Heart left ventricle (tissue), 16 donors: ENCODE measurements at regions not wholly inside any gene's neighbourhood (a gene's known extent, or its start where the extent isn't known, plus 50 kb on each side); places are given as distances from the start of the nearest gene placed in this dataset.

Experiments
- ATAC-seq, 4 donors: fragments of 200-7000 bp; cut with Tn5 transposase; one replicate each; pipeline ENCODE4 v1.9.1; 2020 to 2022; ENCODE audit warnings: moderate library complexity in 4 of 4, mild to moderate bottlenecking in 3 of 4, moderate number of reproducible peaks in 1 of 4
- DNase-seq, 5 donors: peaks; one replicate each; pipeline ENCODE4 v3.0.0-alpha.2; 2020
- H3K27ac ChIP-seq, 12 donors: fragments of 200-600 bp; sonication (generic) in 4 of 12; one replicate each; pipeline versions ENCODE4 v1.5.0 to v1.8.0; 2016 to 2022; ENCODE audit warnings: mild to moderate bottlenecking in 2 of 12
- H3K27me3 ChIP-seq, 9 donors: fragments of 200-600 bp; sonication (generic) in 2 of 9; one replicate each; pipeline versions ENCODE4 v1.5.1 to v1.8.0; 2016 to 2022; ENCODE audit warnings: mild to moderate bottlenecking in 3 of 9
- H3K36me3 ChIP-seq, 9 donors: fragments of 200-600 bp; sonication (generic) in 2 of 9; one replicate each; pipeline versions ENCODE4 v1.5.0 to v1.8.0; 2018 to 2022; ENCODE audit warnings: mild to moderate bottlenecking in 2 of 9
- H3K4me1 ChIP-seq, 12 donors: fragments of 200-600 bp; sonication (generic) in 4 of 12; one replicate each; pipeline versions ENCODE4 v1.5.0 to v1.8.0; 2016 to 2022; ENCODE audit warnings: mild to moderate bottlenecking in 3 of 12
- H3K4me3 ChIP-seq, 12 donors: fragments of 200-600 bp; sonication (generic) in 4 of 12; one replicate each; pipeline versions ENCODE4 v1.5.0 to v1.8.0; 2017 to 2022; ENCODE audit warnings: mild to moderate bottlenecking in 9 of 12, moderate library complexity in 4 of 12
- H3K9me3 ChIP-seq, 12 donors: fragments of 200-600 bp; sonication (generic) in 4 of 12; one replicate each; pipeline versions ENCODE4 v1.5.0 to v1.8.0; 2016 to 2022; ENCODE audit warnings: mild to moderate bottlenecking in 1 of 12
- POLR2A ChIP-seq, 2 donors: fragments of 450-650 bp; IDR thresholded peaks; one replicate each; pipeline ENCODE4 v1.6.1; 2017; ENCODE audit warnings: antibody characterized with exemption in 2 of 2, mild to moderate bottlenecking in 2 of 2, moderate library complexity in 2 of 2
- whole genome bisulfite sequencing, 4 donors: extraction: QIAGEN DNeasy Blood & Tissue Kit in 2 of 4; methylation state at CpG; one replicate each; pipeline versions ENCODE4 v1.1.5 to v1.1.7; 2013 to 2018; 5-methylcytosine and 5-hydroxymethylcytosine counted together
- intact Hi-C, 10 donors: fragments of 100-400 bp; cut with DNase I; formaldehyde crosslinking; loops; one replicate each; pipeline versions ENCODE4 v1.11.1 to v1.14.2; 2022
- TF ChIP-seq, protein P1 (sequence below), 12 donors: fragments of 200-600 bp; sonication (generic) in 4 of 12; IDR thresholded peaks; one replicate each; pipeline versions ENCODE4 v1.5.0 to v1.8.0; 2018 to 2022; ENCODE audit warnings: antibody characterized with exemption in 12 of 12, mild to moderate bottlenecking in 5 of 12
- donor health status: ischemic (EF 13 %, LVEDD 7.1; RV severe dilation, severe dysfunction).
- donor health status: healthy with polysubstance abuse.
- donor health status: DM: no; HTN: yes; CAD: no.
- donor health status: DM: no; HTN: no; CAD: no.
- donor health status: ischemic (EF 25% LVEDD 6.9; RV normal size, moderate dysfunction).
- donor health status: ischemic (EF 25% LVEDD 5.7; RV mildly dilated, moderate dysfunction).
- donor health status: healthy.
- donor health status: DM: yes; HTN: yes; CAD: no.
- donor health status: ischemic (EF 35%, LVEDD 5.7; RV mildly dilated, moderate dysfunction).
- donor health status: nonischemic (EF 11% LVEDD 7.7; RV severe dilation, severe dysfunction).
- donor health status: DM: yes; HTN: yes; CAD: no.
- donor health status: PGD.
- donor health status: ischemic (EF 29% LVEDD 5.4; RV normal size, mild dysfunction).
- donor health status: nonischemic (EF 23%, LVEDD 6.1; RV moderate dilation, normal function).

DNA sequence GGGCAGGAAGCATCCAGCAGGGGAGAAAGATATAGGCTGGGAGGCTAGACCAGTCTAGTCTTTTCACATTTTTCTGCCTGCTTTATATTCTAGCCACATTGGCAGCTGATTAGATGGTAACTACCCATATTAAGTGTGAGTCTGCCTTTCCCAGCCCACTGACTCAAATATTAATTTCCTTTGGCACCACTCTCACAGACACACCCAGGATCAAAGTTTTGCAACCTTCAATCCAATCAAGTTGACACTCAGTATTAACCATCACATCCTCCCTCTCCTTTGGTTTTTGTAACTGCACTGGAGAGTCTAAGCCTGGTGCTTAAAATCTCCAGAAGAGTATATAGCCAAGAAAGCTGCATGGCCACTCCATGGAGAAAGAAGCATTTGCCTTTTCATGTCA, 560.4 kb downstream of the GRXCR1 start:
- no peak overlapping the region for H3K27ac ChIP-seq
- ATAC-seq = no peak
- no peak overlapping the region for H3K4me3 ChIP-seq
- no peaks in the 10 kb centered on the region for H3K4me1 ChIP-seq
- H3K9me3 ChIP-seq = peaks cover 0 to 6% (median 0%) of the 10 kb centered on the region in 12 donors
- DNase-seq = no peak
- H3K36me3 ChIP-seq = no peaks in the 10 kb centered on the region
- no peaks in the 10 kb centered on the region for H3K27me3 ChIP-seq
- TF ChIP-seq, protein P1, sequence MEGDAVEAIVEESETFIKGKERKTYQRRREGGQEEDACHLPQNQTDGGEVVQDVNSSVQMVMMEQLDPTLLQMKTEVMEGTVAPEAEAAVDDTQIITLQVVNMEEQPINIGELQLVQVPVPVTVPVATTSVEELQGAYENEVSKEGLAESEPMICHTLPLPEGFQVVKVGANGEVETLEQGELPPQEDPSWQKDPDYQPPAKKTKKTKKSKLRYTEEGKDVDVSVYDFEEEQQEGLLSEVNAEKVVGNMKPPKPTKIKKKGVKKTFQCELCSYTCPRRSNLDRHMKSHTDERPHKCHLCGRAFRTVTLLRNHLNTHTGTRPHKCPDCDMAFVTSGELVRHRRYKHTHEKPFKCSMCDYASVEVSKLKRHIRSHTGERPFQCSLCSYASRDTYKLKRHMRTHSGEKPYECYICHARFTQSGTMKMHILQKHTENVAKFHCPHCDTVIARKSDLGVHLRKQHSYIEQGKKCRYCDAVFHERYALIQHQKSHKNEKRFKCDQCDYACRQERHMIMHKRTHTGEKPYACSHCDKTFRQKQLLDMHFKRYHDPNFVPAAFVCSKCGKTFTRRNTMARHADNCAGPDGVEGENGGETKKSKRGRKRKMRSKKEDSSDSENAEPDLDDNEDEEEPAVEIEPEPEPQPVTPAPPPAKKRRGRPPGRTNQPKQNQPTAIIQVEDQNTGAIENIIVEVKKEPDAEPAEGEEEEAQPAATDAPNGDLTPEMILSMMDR (IDR thresholded peaks at IDR 0.05) = no peak
- no peak for TF ChIP-seq POLR2A (IDR thresholded peaks at IDR 0.05)
- intact Hi-C loops = no loop called here

DNA sequence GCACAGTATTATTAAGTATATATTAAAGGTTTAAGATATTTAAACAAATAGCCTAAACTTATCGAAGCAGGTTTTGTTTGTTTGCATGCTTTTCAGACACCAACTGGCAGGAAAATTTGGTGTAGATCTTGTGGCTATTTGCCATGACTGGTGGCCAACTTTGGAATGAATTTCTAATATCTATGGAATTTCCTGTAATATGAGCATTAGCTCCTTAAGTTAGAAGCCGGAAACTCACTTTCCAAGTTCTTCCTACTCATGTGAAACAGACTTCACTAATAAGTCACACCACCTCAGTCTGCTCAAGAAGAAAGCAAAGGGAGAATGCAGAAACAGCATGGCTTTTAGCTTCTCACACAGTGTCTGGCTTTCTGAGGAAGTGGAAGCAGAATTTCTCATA, 563.9 kb downstream of the GRXCR1 start:
- WGBS, 4 donors = 55 to 68% (median 65%) methylated on average over 2 of the region's 2 CpGs
- H3K36me3 ChIP-seq = no peaks in the 10 kb centered on the region
- DNase-seq = no peak

DNA sequence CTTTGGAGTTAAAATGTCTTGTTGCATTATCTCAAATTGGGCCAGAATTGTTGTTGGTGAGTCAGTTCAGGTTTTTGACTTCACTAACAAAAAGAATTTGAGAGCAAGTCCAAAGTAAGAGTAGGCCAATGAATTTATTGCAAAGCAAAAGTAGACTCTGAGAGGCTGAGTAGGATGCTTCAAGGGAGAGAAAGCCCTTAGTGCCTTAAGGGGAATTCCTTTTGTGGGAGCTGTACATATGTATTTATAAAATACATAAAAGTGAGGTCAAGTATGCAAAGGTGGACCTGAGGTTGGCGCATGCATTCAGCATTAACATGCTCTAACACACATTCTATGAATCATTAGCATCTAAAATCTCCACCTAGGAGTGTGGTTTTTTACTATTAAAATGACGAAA, 565.4 kb downstream of the GRXCR1 start:
- Histone ChIP-seq H3K4me1 (no peaks in the 10 kb centered on the region), H3K27ac (no peak overlapping the region), H3K27me3 (no peaks in the 10 kb centered on the region), H3K36me3 (no peaks in the 10 kb centered on the region), H3K9me3 (peaks cover 0 to 5% (median 0%) of the 10 kb centered on the region in 12 donors), H3K4me3 (no peak overlapping the region)
- intact Hi-C loops = no loop called here
- TF ChIP-seq, protein P1 (IDR thresholded peaks at IDR 0.05) = no peak
- ATAC-seq (no peak), DNase-seq (no peak)
- WGBS, 4 donors = 83 to 86% (median 84%) methylated on average over 2 of the region's 2 CpGs

More for the DNA sequence above, 563.9 kb downstream of the GRXCR1 start:
- Histone ChIP-seq H3K27ac (no peak overlapping the region), H3K4me3 (no peak overlapping the region), H3K9me3 (peaks cover 0 to 6% (median 0%) of the 10 kb centered on the region in 12 donors), H3K4me1 (no peaks in the 10 kb centered on the region), H3K27me3 (no peaks in the 10 kb centered on the region)
- no peak for ATAC-seq
- intact Hi-C loops = no loop called here
- TF ChIP-seq, protein P1 (IDR thresholded peaks at IDR 0.05) = no peak
- no peak for TF ChIP-seq POLR2A (IDR thresholded peaks at IDR 0.05)

DNA sequence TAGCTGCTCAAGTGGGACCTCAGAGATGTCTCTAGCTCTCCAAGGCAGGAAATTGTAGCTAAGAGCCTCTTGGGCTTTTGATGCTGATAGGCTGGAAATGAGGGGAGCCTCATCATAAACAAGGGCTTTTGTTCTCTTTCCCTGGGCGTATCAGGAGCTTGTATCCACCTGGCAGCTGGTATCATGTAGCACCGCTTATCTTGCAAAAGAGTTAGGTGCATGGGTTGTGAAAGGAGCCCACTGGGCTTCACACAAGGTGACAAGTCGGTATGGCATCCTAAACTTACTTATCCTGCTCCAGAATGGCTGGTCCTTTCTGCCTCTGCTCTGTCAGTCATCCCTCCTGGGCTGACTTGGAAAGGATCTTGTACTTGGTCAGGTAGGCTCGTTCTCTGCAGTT, 565.8 kb downstream of the GRXCR1 start:
- Histone ChIP-seq H3K27me3 (no peaks in the 10 kb centered on the region), H3K4me3 (no peak overlapping the region), H3K36me3 (no peaks in the 10 kb centered on the region), H3K27ac (no peak overlapping the region), H3K9me3 (peaks cover 0 to under 1% (median 0%) of the 10 kb centered on the region in 12 donors), H3K4me1 (no peaks in the 10 kb centered on the region)
- WGBS, 4 donors = 50 to 69% (median 63%) methylated on average over 4 of the region's 4 CpGs
- ATAC-seq (no peak), DNase-seq (no peak)
- TF ChIP-seq, protein P1 (IDR thresholded peaks at IDR 0.05) = no peak
- no peak for TF ChIP-seq POLR2A (IDR thresholded peaks at IDR 0.05)
- intact Hi-C loops = no loop called here
